ENCODE measurements at regions not wholly inside any gene's neighbourhood (a gene's known extent, or its start where the extent isn't known, plus 50 kb on each side); places are given as distances from the start of the nearest gene placed in this dataset.
"Not testable (repeated sequence)": the region's sequence is repeated elsewhere in the genome, so short reads cannot be mapped to it uniquely, and the experiment has no call there.

- not testable (repeated sequence) for TF ChIP-seq CTCF (IDR thresholded peaks at IDR 0.05; ENCODE audit: low read depth, low read length); POLR2A (IDR thresholded peaks at IDR 0.05; ENCODE audit: extremely low read depth, insufficient read length); MAX (IDR thresholded peaks at IDR 0.05; ENCODE audit: low read depth, low read length)
Measured at GRCh38 chr14:106335110-106335429, 808.7 kb downstream of the TMEM121 start.

Data from NB4 (cell line).